ENCODE measurements at regions not wholly inside any gene's neighbourhood (a gene's known extent, or its start where the extent isn't known, plus 50 kb on each side); places are given as distances from the start of the nearest gene placed in this dataset.
"Not testable (repeated sequence)": the region's sequence is repeated elsewhere in the genome, so short reads cannot be mapped to it uniquely, and the experiment has no call there.

GRCh38 chr6:1004885-1005630 lies 306.8 kb upstream of the FOXQ1 start:
- no peak for DNase-seq (ENCODE audit: low read depth in 2 of 2)

GRCh38 chr6:1003394-1004160 lies 308.3 kb upstream of the FOXQ1 start:
- DNase-seq (ENCODE audit: low read depth in 2 of 2), result no peak

GRCh38 chr6:1002989-1003388 lies 308.9 kb upstream of the FOXQ1 start:
- no peak for DNase-seq (ENCODE audit: low read depth in 2 of 2)

GRCh38 chr6:1001655-1002349 lies 308.9 kb upstream of the EXOC2 start:
- DNase-seq (ENCODE audit: low read depth in 2 of 2), result no peak

GRCh38 chr6:999552-999951 lies 306.6 kb upstream of the EXOC2 start:
- DNase-seq (ENCODE audit: low read depth in 2 of 2), result no peak

- no peak for DNase-seq (ENCODE audit: low read depth in 2 of 2)
Measured at GRCh38 chr6:998551-998950, 305.6 kb upstream of the EXOC2 start.

GRCh38 chr6:996271-996852 lies 303.4 kb upstream of the EXOC2 start:
- DNase-seq (ENCODE audit: low read depth in 2 of 2), result no peak

GRCh38 chr6:991192-991591 lies 298.3 kb upstream of the EXOC2 start:
- DNase-seq (ENCODE audit: low read depth in 2 of 2), result no peak

GRCh38 chr6:984031-984430 lies 291.1 kb upstream of the EXOC2 start:
- no peak for DNase-seq (ENCODE audit: low read depth in 2 of 2)

GRCh38 chr6:978937-979685 lies 286.2 kb upstream of the EXOC2 start:
- no peak for DNase-seq (ENCODE audit: low read depth in 2 of 2)

- not testable (repeated sequence) for DNase-seq (ENCODE audit: low read depth in 2 of 2)
Measured at GRCh38 chr6:977226-977625, 284.3 kb upstream of the EXOC2 start.

- no peak for DNase-seq (ENCODE audit: low read depth in 2 of 2)
Measured at GRCh38 chr6:971981-972640, 279.2 kb upstream of the EXOC2 start.

- no peak for DNase-seq (ENCODE audit: low read depth in 2 of 2)
Measured at GRCh38 chr6:968791-969190, 275.9 kb upstream of the EXOC2 start.

- DNase-seq (ENCODE audit: low read depth in 2 of 2), result no peak
Measured at GRCh38 chr6:967701-968100, 274.8 kb upstream of the EXOC2 start.

GRCh38 chr6:965343-965742 lies 272.4 kb upstream of the EXOC2 start:
- no peak for DNase-seq (ENCODE audit: low read depth in 2 of 2)

- DNase-seq (ENCODE audit: low read depth in 2 of 2), result no peak
Measured at GRCh38 chr6:963456-963855, 270.5 kb upstream of the EXOC2 start.

GRCh38 chr6:961407-961960 lies 268.5 kb upstream of the EXOC2 start:
- DNase-seq (ENCODE audit: low read depth in 2 of 2), result no peak

- DNase-seq (ENCODE audit: low read depth in 2 of 2), result no peak
Measured at GRCh38 chr6:960356-960755, 267.4 kb upstream of the EXOC2 start.

GRCh38 chr6:958488-958887 lies 265.5 kb upstream of the EXOC2 start:
- no peak for DNase-seq (ENCODE audit: low read depth in 2 of 2)

GRCh38 chr6:951399-952181 lies 258.7 kb upstream of the EXOC2 start:
- no peak for DNase-seq (ENCODE audit: low read depth in 2 of 2)

All from stimulated activated CD4-positive, alpha-beta T cell treated with anti-CD3 and anti-CD28 coated beads, Interleukin-15, amount 100 ng/mL, for 48 hours (primary cell).